ENCODE measurements at regions not wholly inside any gene's neighbourhood (a gene's known extent, or its start where the extent isn't known, plus 50 kb on each side); places are given as distances from the start of the nearest gene placed in this dataset.

DNA sequence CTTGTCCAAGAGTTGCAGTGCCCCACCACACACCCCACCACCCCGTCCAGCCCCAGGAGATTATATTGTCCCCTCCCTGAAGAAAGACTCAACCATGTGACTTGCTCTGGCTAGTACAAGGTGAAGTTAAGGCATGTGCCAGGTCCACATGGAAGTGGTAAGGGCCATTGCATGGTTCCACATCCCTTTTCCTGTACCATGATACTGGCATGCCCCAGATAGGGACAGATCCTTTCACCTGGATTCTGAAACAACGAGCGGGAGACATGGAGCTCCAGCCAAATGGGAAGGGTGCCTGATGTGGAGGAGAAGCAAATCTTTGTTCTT, 141.5 kb upstream of the APCDD1 start:
- TF ChIP-seq, protein P1, sequence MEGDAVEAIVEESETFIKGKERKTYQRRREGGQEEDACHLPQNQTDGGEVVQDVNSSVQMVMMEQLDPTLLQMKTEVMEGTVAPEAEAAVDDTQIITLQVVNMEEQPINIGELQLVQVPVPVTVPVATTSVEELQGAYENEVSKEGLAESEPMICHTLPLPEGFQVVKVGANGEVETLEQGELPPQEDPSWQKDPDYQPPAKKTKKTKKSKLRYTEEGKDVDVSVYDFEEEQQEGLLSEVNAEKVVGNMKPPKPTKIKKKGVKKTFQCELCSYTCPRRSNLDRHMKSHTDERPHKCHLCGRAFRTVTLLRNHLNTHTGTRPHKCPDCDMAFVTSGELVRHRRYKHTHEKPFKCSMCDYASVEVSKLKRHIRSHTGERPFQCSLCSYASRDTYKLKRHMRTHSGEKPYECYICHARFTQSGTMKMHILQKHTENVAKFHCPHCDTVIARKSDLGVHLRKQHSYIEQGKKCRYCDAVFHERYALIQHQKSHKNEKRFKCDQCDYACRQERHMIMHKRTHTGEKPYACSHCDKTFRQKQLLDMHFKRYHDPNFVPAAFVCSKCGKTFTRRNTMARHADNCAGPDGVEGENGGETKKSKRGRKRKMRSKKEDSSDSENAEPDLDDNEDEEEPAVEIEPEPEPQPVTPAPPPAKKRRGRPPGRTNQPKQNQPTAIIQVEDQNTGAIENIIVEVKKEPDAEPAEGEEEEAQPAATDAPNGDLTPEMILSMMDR (conservative IDR thresholded peaks at IDR 0.05; ENCODE audit: low read length): no peak
- no peak for TF ChIP-seq EZH2phosphoT487 (IDR thresholded peaks at IDR 0.05; ENCODE audit: borderline replicate concordance)
